ENCODE measurements at regions not wholly inside any gene's neighbourhood (a gene's known extent, or its start where the extent isn't known, plus 50 kb on each side); places are given as distances from the start of the nearest gene placed in this dataset.
"Not testable (repeated sequence)": the region's sequence is repeated elsewhere in the genome, so short reads cannot be mapped to it uniquely, and the experiment has no call there.

- Histone ChIP-seq H3K9ac (no peak overlapping the region), H3K4me2 (no peak overlapping the region), H4K20me1 (ENCODE audit: insufficient read depth) (no peaks in the 10 kb centered on the region), H3K79me2 (ENCODE audit: insufficient read depth, low read depth) (no peaks in the 10 kb centered on the region), H3K27me3 (ENCODE audit: insufficient read depth, low read depth) (no peaks in the 10 kb centered on the region), H3K4me1 (ENCODE audit: low read depth, poor library complexity, severe bottlenecking) (no peaks in the 10 kb centered on the region), H3K27ac (no peak overlapping the region), H3K36me3 (ENCODE audit: insufficient read depth) (no peaks in the 10 kb centered on the region), H3K4me3 (IDR thresholded peaks at IDR 0.05; ENCODE audit: insufficient read depth, low read depth, low read length) (no peak overlapping the region), H2AFZ (ENCODE audit: low read depth) (no peak overlapping the region)
- TF ChIP-seq CTCF (conservative IDR thresholded peaks at IDR 0.05; ENCODE audit: low read depth, low read length), result no peak
Observed at GRCh38 chr3:117045143-117045542, 335.6 kb downstream of the TUSC7 start.

GRCh38 chr3:117047951-117048705 lies 338.5 kb downstream of the TUSC7 start:
- Histone ChIP-seq H3K9ac (no peak overlapping the region), H3K4me1 (ENCODE audit: low read depth, poor library complexity, severe bottlenecking) (no peaks in the 10 kb centered on the region), H3K79me2 (ENCODE audit: insufficient read depth, low read depth) (no peaks in the 10 kb centered on the region), H3K27ac (no peak overlapping the region), H3K27me3 (ENCODE audit: insufficient read depth, low read depth) (no peaks in the 10 kb centered on the region), H3K4me3 (IDR thresholded peaks at IDR 0.05; ENCODE audit: insufficient read depth, low read depth, low read length) (no peak overlapping the region), H4K20me1 (ENCODE audit: insufficient read depth) (no peaks in the 10 kb centered on the region), H2AFZ (ENCODE audit: low read depth) (no peak overlapping the region), H3K36me3 (ENCODE audit: insufficient read depth) (no peaks in the 10 kb centered on the region), H3K4me2 (no peak overlapping the region)
- TF ChIP-seq CTCF (conservative IDR thresholded peaks at IDR 0.05; ENCODE audit: low read depth, low read length), result no peak

GRCh38 chr3:117052395-117052794 lies 342.8 kb downstream of the TUSC7 start:
- H3K36me3 ChIP-seq (ENCODE audit: insufficient read depth), result no peaks in the 10 kb centered on the region
- H3K27me3 ChIP-seq (ENCODE audit: insufficient read depth, low read depth), result no peaks in the 10 kb centered on the region
- no peak for TF ChIP-seq CTCF (conservative IDR thresholded peaks at IDR 0.05; ENCODE audit: low read depth, low read length)
- no peak overlapping the region for H2AFZ ChIP-seq (ENCODE audit: low read depth)
- H3K9ac ChIP-seq, result no peak overlapping the region
- no peaks in the 10 kb centered on the region for H3K79me2 ChIP-seq (ENCODE audit: insufficient read depth, low read depth)
- H3K27ac ChIP-seq, result no peak overlapping the region
- no peak overlapping the region for H3K4me2 ChIP-seq
- no peaks in the 10 kb centered on the region for H3K4me1 ChIP-seq (ENCODE audit: low read depth, poor library complexity, severe bottlenecking)
- no peak overlapping the region for H3K4me3 ChIP-seq (IDR thresholded peaks at IDR 0.05; ENCODE audit: insufficient read depth, low read depth, low read length)
- no peaks in the 10 kb centered on the region for H4K20me1 ChIP-seq (ENCODE audit: insufficient read depth)

GRCh38 chr3:117054556-117054955 lies 345.0 kb downstream of the TUSC7 start:
- Histone ChIP-seq H3K4me1 (ENCODE audit: low read depth, poor library complexity, severe bottlenecking) (no peaks in the 10 kb centered on the region), H3K4me2 (no peak overlapping the region), H3K4me3 (IDR thresholded peaks at IDR 0.05; ENCODE audit: insufficient read depth, low read depth, low read length) (no peak overlapping the region), H4K20me1 (ENCODE audit: insufficient read depth) (no peaks in the 10 kb centered on the region), H3K9ac (no peak overlapping the region), H3K79me2 (ENCODE audit: insufficient read depth, low read depth) (no peaks in the 10 kb centered on the region), H3K27ac (no peak overlapping the region), H2AFZ (ENCODE audit: low read depth) (no peak overlapping the region), H3K36me3 (ENCODE audit: insufficient read depth) (no peaks in the 10 kb centered on the region), H3K27me3 (ENCODE audit: insufficient read depth, low read depth) (no peaks in the 10 kb centered on the region)
- TF ChIP-seq CTCF (conservative IDR thresholded peaks at IDR 0.05; ENCODE audit: low read depth, low read length), result no peak

- H2AFZ ChIP-seq (ENCODE audit: low read depth); H3K4me3 ChIP-seq (IDR thresholded peaks at IDR 0.05; ENCODE audit: insufficient read depth, low read depth, low read length); H3K36me3 ChIP-seq (ENCODE audit: insufficient read depth); H4K20me1 ChIP-seq (ENCODE audit: insufficient read depth); H3K27me3 ChIP-seq (ENCODE audit: insufficient read depth, low read depth); H3K27ac ChIP-seq; H3K79me2 ChIP-seq (ENCODE audit: insufficient read depth, low read depth); H3K4me1 ChIP-seq (ENCODE audit: low read depth, poor library complexity, severe bottlenecking); H3K4me2 ChIP-seq; H3K9ac ChIP-seq: not testable (repeated sequence)
Observed at GRCh38 chr3:117056946-117057345, 347.4 kb downstream of the TUSC7 start.

Data from KMS-11 (cell line).